Upper lobe of left lung (tissue), 6 donors: ENCODE measurements at regions not wholly inside any gene's neighbourhood (a gene's known extent, or its start where the extent isn't known, plus 50 kb on each side); places are given as distances from the start of the nearest gene placed in this dataset.
"Not testable (repeated sequence)": the region's sequence is repeated elsewhere in the genome, so short reads cannot be mapped to it uniquely, and the experiment has no call there.

Experiments
- ATAC-seq, 2 donors: fragments of 200-7000 bp; cut with Tn5 transposase; one replicate each; pipeline ENCODE4 v1.9.1; 2022; ENCODE audit warnings: mild to moderate bottlenecking in 2 of 2, moderate library complexity in 2 of 2; ENCODE audit not compliant: low FRiP score in 2 of 2
- DNase-seq, 2 donors: peaks; one replicate each; pipeline ENCODE4 v3.0.0-alpha.2; 2019 to 2020
- H3K27ac ChIP-seq, 4 donors: fragments of 200-600 bp; sonication (generic); one replicate each; pipeline ENCODE4 v1.5.1; 2016 to 2019
- H3K27me3 ChIP-seq, 4 donors: fragments of 200-600 bp; sonication (generic); one replicate each; pipeline ENCODE4 v1.5.1; 2017 to 2019
- H3K36me3 ChIP-seq, 4 donors: fragments of 200-600 bp; sonication (generic); one replicate each; pipeline ENCODE4 v1.5.1; 2016 to 2019
- H3K4me1 ChIP-seq, 4 donors: fragments of 200-600 bp; sonication (generic); one replicate each; pipeline ENCODE4 v1.5.1; 2018 to 2019
- H3K4me3 ChIP-seq, 4 donors: fragments of 200-600 bp; sonication (generic); one replicate each; pipeline ENCODE4 v1.5.1; 2017 to 2019; ENCODE audit warnings: mild to moderate bottlenecking in 2 of 4, moderate library complexity in 1 of 4
- H3K9me3 ChIP-seq, 4 donors: fragments of 200-600 bp; sonication (generic); one replicate each; pipeline ENCODE4 v1.5.1; 2018 to 2019
- CTCF ChIP-seq, 6 experiments: fragments of 450-650 bp in 4 of 6; fragments of 200-600 bp in 2 of 6; sonication (generic) in 2 of 6; IDR thresholded peaks; one replicate each; pipeline ENCODE4 v1.5.1; 2016 to 2019; ENCODE audit warnings: antibody characterized with exemption in 6 of 6
- EP300 ChIP-seq, 4 donors: sonication (generic); formaldehyde crosslinking; IDR thresholded peaks; one replicate each; pipeline ENCODE4 v1.5.1; 2017; ENCODE audit warnings: antibody characterized with exemption in 4 of 4, control low read depth in 2 of 4
- POLR2A ChIP-seq, 4 donors: fragments of 450-650 bp; IDR thresholded peaks; one replicate each; pipeline ENCODE4 v1.5.1; 2016 to 2017; ENCODE audit warnings: antibody characterized with exemption in 4 of 4, mild to moderate bottlenecking in 2 of 4
- POLR2AphosphoS5 ChIP-seq, 2 donors: sonication (generic); formaldehyde crosslinking; IDR thresholded peaks; one replicate each; pipeline ENCODE4 v1.5.1; 2017; ENCODE audit warnings: antibody characterized with exemption in 2 of 2
- WGBS, 2 donors: methylation state at CpG; one replicate each; pipeline ENCODE4 v1.1.5; 2017 to 2018; 5-methylcytosine and 5-hydroxymethylcytosine counted together
- donor health status: DM: no; HTN: no; CAD: no; lungs with moderate emphysema.
- donor health status: DM: no; HTN: yes; CAD: no; lungs with severe emphysema.

- Histone ChIP-seq H3K27ac (no peak overlapping the region), H3K27me3 (no peaks in the 10 kb centered on the region), H3K4me3 (no peak overlapping the region), H3K9me3 (no peaks in the 10 kb centered on the region), H3K4me1 (no peaks in the 10 kb centered on the region), H3K36me3 (no peaks in the 10 kb centered on the region)
- TF ChIP-seq CTCF (IDR thresholded peaks at IDR 0.05) (no peak), POLR2A (IDR thresholded peaks at IDR 0.05) (no peak), EP300 (IDR thresholded peaks at IDR 0.05) (no peak), POLR2AphosphoS5 (IDR thresholded peaks at IDR 0.05) (no peak)
- DNase-seq (no peak), ATAC-seq (no peak)
- WGBS, 2 donors, result 71 to 73% methylated on average over 3 of the region's 3 CpGs
These were observed 94.6 kb upstream of the IGFBPL1 start for GRCh38 chr9:38518826-38519225.

GRCh38 chr9:38516273-38516672 lies 92.0 kb upstream of the IGFBPL1 start:
- WGBS, 2 donors, result 52 to 70% methylated on average over 3 of the region's 3 CpGs
- H3K27ac ChIP-seq, H3K4me3 ChIP-seq, ATAC-seq, H3K36me3 ChIP-seq, H3K27me3 ChIP-seq, H3K4me1 ChIP-seq, H3K9me3 ChIP-seq, DNase-seq: not testable (repeated sequence)

- DNase-seq, H3K36me3 ChIP-seq, H3K9me3 ChIP-seq, H3K27ac ChIP-seq, ATAC-seq, H3K4me1 ChIP-seq, H3K4me3 ChIP-seq, H3K27me3 ChIP-seq: not testable (repeated sequence)
- WGBS, 2 donors, result 70 to 71% methylated on average over 3 of the region's 3 CpGs
These were observed 90.8 kb upstream of the IGFBPL1 start for GRCh38 chr9:38515055-38515454.

- not testable (repeated sequence) for ATAC-seq, H3K4me1 ChIP-seq, DNase-seq, H3K27ac ChIP-seq, H3K9me3 ChIP-seq, H3K27me3 ChIP-seq, H3K4me3 ChIP-seq, H3K36me3 ChIP-seq
- WGBS, 2 donors, result 55 to 73% methylated on average over 3 of the region's 3 CpGs
These were observed 86.1 kb upstream of the IGFBPL1 start for GRCh38 chr9:38510340-38510739.

GRCh38 chr9:38507587-38507986 lies 83.3 kb upstream of the IGFBPL1 start:
- no peaks in the 10 kb centered on the region for H3K36me3 ChIP-seq
- 68 to 79% methylated on average over 4 of the region's 4 CpGs for WGBS, 2 donors
- no peaks in the 10 kb centered on the region for H3K4me1 ChIP-seq
- DNase-seq, result no peak
- H3K4me3 ChIP-seq, result no peak overlapping the region
- no peaks in the 10 kb centered on the region for H3K27me3 ChIP-seq
- H3K9me3 ChIP-seq, result no peaks in the 10 kb centered on the region
- no peak overlapping the region for H3K27ac ChIP-seq
- no peak for ATAC-seq
- no peak for TF ChIP-seq POLR2AphosphoS5 (IDR thresholded peaks at IDR 0.05)
- no peak for TF ChIP-seq EP300 (IDR thresholded peaks at IDR 0.05)
- TF ChIP-seq POLR2A (IDR thresholded peaks at IDR 0.05), result no peak
- no peak for TF ChIP-seq CTCF (IDR thresholded peaks at IDR 0.05)

GRCh38 chr9:38500171-38500570 lies 75.9 kb upstream of the IGFBPL1 start:
- DNase-seq, H3K27ac ChIP-seq, H3K4me1 ChIP-seq, ATAC-seq, H3K27me3 ChIP-seq, H3K36me3 ChIP-seq, H3K4me3 ChIP-seq, H3K9me3 ChIP-seq: not testable (repeated sequence)
- 68% methylated on average over 4 of the region's 4 CpGs; no CpG with 5 or more reads in 1 of the 2 donors for WGBS, 2 donors

- not testable (repeated sequence) for ATAC-seq, H3K4me3 ChIP-seq, H3K27me3 ChIP-seq, H3K27ac ChIP-seq, H3K36me3 ChIP-seq, H3K4me1 ChIP-seq, H3K9me3 ChIP-seq, DNase-seq
- 49 to 52% methylated on average over 2 of the region's 2 CpGs for WGBS, 2 donors
These were observed 74.3 kb upstream of the IGFBPL1 start for GRCh38 chr9:38498551-38498950.

- TF ChIP-seq CTCF (IDR thresholded peaks at IDR 0.05) (no peak), EP300 (IDR thresholded peaks at IDR 0.05) (no peak), POLR2AphosphoS5 (IDR thresholded peaks at IDR 0.05) (no peak), POLR2A (IDR thresholded peaks at IDR 0.05) (no peak)
- no peak for ATAC-seq
These were observed 64.8 kb upstream of the IGFBPL1 start for GRCh38 chr9:38489057-38489456.

More at GRCh38 chr9:38489057-38489456, 64.8 kb upstream of the IGFBPL1 start:
- WGBS, 2 donors, result 84 to 91% methylated on average over 16 to 20 of the region's 21 CpGs
- Histone ChIP-seq H3K9me3 (no peaks in the 10 kb centered on the region), H3K36me3 (no peaks in the 10 kb centered on the region), H3K27me3 (no peaks in the 10 kb centered on the region), H3K4me1 (no peaks in the 10 kb centered on the region), H3K4me3 (no peak overlapping the region), H3K27ac (no peak overlapping the region)
- DNase-seq, result peak in 1 of 2 donors; percentile 66
